Upper lobe of left lung (tissue), 6 donors: ENCODE measurements at regions not wholly inside any gene's neighbourhood (a gene's known extent, or its start where the extent isn't known, plus 50 kb on each side); places are given as distances from the start of the nearest gene placed in this dataset.

Experiments
- ATAC-seq, 2 donors: fragments of 200-7000 bp; cut with Tn5 transposase; one replicate each; pipeline ENCODE4 v1.9.1; 2022; ENCODE audit warnings: mild to moderate bottlenecking in 2 of 2, moderate library complexity in 2 of 2; ENCODE audit not compliant: low FRiP score in 2 of 2
- DNase-seq, 2 donors: peaks; one replicate each; pipeline ENCODE4 v3.0.0-alpha.2; 2019 to 2020
- H3K27ac ChIP-seq, 4 donors: fragments of 200-600 bp; sonication (generic); one replicate each; pipeline ENCODE4 v1.5.1; 2016 to 2019
- H3K27me3 ChIP-seq, 4 donors: fragments of 200-600 bp; sonication (generic); one replicate each; pipeline ENCODE4 v1.5.1; 2017 to 2019
- H3K36me3 ChIP-seq, 4 donors: fragments of 200-600 bp; sonication (generic); one replicate each; pipeline ENCODE4 v1.5.1; 2016 to 2019
- H3K4me1 ChIP-seq, 4 donors: fragments of 200-600 bp; sonication (generic); one replicate each; pipeline ENCODE4 v1.5.1; 2018 to 2019
- H3K4me3 ChIP-seq, 4 donors: fragments of 200-600 bp; sonication (generic); one replicate each; pipeline ENCODE4 v1.5.1; 2017 to 2019; ENCODE audit warnings: mild to moderate bottlenecking in 2 of 4, moderate library complexity in 1 of 4
- H3K9me3 ChIP-seq, 4 donors: fragments of 200-600 bp; sonication (generic); one replicate each; pipeline ENCODE4 v1.5.1; 2018 to 2019
- EP300 ChIP-seq, 4 donors: sonication (generic); formaldehyde crosslinking; IDR thresholded peaks; one replicate each; pipeline ENCODE4 v1.5.1; 2017; ENCODE audit warnings: antibody characterized with exemption in 4 of 4, control low read depth in 2 of 4
- POLR2A ChIP-seq, 4 donors: fragments of 450-650 bp; IDR thresholded peaks; one replicate each; pipeline ENCODE4 v1.5.1; 2016 to 2017; ENCODE audit warnings: antibody characterized with exemption in 4 of 4, mild to moderate bottlenecking in 2 of 4
- POLR2AphosphoS5 ChIP-seq, 2 donors: sonication (generic); formaldehyde crosslinking; IDR thresholded peaks; one replicate each; pipeline ENCODE4 v1.5.1; 2017; ENCODE audit warnings: antibody characterized with exemption in 2 of 2
- WGBS, 2 donors: methylation state at CpG; one replicate each; pipeline ENCODE4 v1.1.5; 2017 to 2018; 5-methylcytosine and 5-hydroxymethylcytosine counted together
- TF ChIP-seq, protein P1 (sequence below), 6 experiments: fragments of 450-650 bp in 4 of 6; fragments of 200-600 bp in 2 of 6; sonication (generic) in 2 of 6; IDR thresholded peaks; one replicate each; pipeline ENCODE4 v1.5.1; 2016 to 2019; ENCODE audit warnings: antibody characterized with exemption in 6 of 6
- donor health status: DM: no; HTN: no; CAD: no; lungs with moderate emphysema.
- donor health status: DM: no; HTN: yes; CAD: no; lungs with severe emphysema.

DNA sequence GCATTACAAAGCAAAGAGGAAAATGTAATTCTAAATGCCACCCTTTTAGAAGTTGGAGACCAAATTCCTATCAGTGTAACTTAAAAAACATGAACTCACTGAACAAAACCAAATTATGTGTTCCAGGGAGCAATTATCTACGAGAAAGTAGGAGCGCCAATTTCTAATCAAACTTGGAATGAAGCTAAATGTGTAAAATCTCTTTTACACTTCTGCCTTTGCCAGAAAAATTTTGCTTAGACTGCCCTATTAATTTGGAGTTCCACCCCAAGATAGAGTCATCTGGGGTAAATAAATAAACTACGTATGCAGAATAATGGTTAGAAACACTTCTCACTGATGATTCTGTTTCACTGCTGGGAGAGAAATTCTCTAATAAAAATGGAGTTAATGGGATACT is 825.6 kb downstream of the MTRR start:
- TF ChIP-seq POLR2A (IDR thresholded peaks at IDR 0.05) (no peak), EP300 (IDR thresholded peaks at IDR 0.05) (no peak), POLR2AphosphoS5 (IDR thresholded peaks at IDR 0.05) (no peak)
- TF ChIP-seq, protein P1, sequence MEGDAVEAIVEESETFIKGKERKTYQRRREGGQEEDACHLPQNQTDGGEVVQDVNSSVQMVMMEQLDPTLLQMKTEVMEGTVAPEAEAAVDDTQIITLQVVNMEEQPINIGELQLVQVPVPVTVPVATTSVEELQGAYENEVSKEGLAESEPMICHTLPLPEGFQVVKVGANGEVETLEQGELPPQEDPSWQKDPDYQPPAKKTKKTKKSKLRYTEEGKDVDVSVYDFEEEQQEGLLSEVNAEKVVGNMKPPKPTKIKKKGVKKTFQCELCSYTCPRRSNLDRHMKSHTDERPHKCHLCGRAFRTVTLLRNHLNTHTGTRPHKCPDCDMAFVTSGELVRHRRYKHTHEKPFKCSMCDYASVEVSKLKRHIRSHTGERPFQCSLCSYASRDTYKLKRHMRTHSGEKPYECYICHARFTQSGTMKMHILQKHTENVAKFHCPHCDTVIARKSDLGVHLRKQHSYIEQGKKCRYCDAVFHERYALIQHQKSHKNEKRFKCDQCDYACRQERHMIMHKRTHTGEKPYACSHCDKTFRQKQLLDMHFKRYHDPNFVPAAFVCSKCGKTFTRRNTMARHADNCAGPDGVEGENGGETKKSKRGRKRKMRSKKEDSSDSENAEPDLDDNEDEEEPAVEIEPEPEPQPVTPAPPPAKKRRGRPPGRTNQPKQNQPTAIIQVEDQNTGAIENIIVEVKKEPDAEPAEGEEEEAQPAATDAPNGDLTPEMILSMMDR (IDR thresholded peaks at IDR 0.05) = no peak
- Histone ChIP-seq H3K4me1 (no peaks in the 10 kb centered on the region), H3K9me3 (no peaks in the 10 kb centered on the region), H3K27me3 (no peaks in the 10 kb centered on the region), H3K36me3 (no peaks in the 10 kb centered on the region), H3K4me3 (no peak overlapping the region), H3K27ac (peak overlapping the region in 1 of 4 donors; percentile 57)
- no peak for DNase-seq
- 74 to 80% methylated on average over 3 of the region's 3 CpGs for WGBS, 2 donors
- ATAC-seq = no peak

DNA sequence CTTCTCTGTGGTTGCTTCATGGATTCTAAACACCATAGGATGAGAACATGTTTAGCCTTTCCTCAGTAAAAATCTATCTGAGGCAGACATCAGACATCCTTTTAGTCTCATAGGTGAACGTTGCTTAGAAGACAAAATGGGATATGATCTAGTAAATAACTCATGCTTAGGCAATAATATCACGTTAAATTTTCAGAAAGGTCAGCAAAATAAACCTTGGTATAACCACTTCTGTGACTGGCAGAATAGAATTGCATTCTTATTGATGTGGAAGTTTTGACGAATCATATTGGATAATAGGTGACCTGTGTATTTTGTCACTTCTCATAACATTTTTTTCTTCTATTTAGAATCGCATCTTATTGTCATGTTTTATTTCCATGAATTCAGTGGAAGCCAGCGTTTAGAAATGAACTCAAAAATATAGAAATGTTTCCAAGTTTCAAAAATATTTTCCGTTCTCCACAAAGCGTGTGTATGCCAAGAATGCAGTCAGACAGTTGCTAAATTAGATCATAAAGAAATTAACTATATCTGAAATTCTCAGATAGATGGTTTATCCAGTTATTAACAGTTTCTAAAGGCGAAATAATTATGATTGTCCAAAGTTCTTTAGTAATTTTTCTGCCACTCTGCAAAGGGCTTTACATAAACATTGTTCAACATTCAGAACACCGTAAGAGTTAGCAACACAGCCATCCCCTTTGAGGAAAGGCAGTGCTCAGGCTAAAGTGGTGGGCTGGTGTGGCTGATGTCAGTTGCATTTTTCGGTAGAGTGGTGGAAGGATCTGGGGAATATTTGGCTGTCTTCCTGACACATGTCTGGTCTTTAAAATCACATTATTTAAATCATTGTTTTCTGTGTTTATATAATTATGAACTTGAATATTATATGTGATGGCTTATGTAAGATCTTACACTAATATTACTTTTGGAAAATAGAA is 827.2 kb downstream of the MTRR start:
- H3K9me3 ChIP-seq = no peaks in the 10 kb centered on the region
- H3K36me3 ChIP-seq = no peaks in the 10 kb centered on the region
- DNase-seq (no peak), ATAC-seq (no peak)
- H3K4me3 ChIP-seq = no peak overlapping the region
- H3K27ac ChIP-seq = no peak overlapping the region
- no peaks in the 10 kb centered on the region for H3K27me3 ChIP-seq
- H3K4me1 ChIP-seq = no peaks in the 10 kb centered on the region
- no peak for TF ChIP-seq POLR2A (IDR thresholded peaks at IDR 0.05)
- no peak for TF ChIP-seq POLR2AphosphoS5 (IDR thresholded peaks at IDR 0.05)
- TF ChIP-seq, protein P1 (IDR thresholded peaks at IDR 0.05) = no peak
- TF ChIP-seq EP300 (IDR thresholded peaks at IDR 0.05) = no peak
- whole genome bisulfite sequencing, 2 donors = 60 to 67% methylated on average over 10 of the region's 10 CpGs

DNA sequence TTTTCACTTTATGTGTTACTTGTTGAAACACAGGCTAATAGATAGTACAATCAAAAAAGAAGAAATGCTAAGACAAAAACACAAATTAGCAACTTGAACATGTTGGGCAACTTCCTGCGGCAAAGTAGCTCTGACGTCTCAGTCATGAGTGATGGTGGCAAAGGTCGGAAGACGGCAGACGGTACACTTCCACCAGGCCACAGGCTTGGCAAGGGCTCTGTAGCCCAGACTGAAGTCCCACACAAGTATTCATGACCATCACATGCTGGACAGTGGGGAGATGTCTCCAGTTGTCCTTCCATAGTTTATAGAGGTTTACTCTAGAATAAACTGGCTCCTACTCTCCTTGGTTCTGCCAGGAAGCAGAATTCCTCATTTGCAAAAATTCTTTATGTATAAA is 831.3 kb downstream of the MTRR start:
- Histone ChIP-seq H3K27me3 (no peaks in the 10 kb centered on the region), H3K4me3 (no peak overlapping the region), H3K4me1 (no peaks in the 10 kb centered on the region), H3K9me3 (no peaks in the 10 kb centered on the region), H3K27ac (peak overlapping the region in 1 of 4 donors; percentile 46), H3K36me3 (no peaks in the 10 kb centered on the region)
- 63 to 76% methylated on average over 5 of the region's 5 CpGs for WGBS, 2 donors
- no peak for DNase-seq
- TF ChIP-seq POLR2AphosphoS5 (IDR thresholded peaks at IDR 0.05) (peak in 1 of 2 donors; percentile 28), POLR2A (IDR thresholded peaks at IDR 0.05) (no peak)
- peak in 1 of 2 donors; percentile 24 for ATAC-seq

DNA sequence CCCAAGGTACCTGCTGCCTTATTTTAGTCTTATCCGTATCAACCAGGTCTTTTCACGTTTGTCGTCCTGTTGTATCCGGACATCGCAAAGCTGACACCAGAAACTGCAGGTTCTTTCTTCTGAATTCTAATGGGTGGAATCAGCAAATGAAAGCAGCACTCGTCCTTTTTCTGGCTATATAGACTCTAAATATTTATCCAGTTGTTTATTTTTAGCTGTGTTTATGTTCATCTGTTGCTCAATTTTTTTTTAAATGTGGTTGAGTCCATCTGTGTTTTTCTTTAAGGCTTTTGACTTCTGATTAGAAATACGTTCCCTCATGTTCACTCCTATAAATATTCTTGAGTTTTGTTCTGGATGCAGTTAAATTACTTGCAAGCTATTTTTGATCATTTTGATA is 831.7 kb downstream of the MTRR start:
- WGBS, 2 donors = 61 to 63% methylated on average over 7 of the region's 7 CpGs
- TF ChIP-seq, protein P1 (IDR thresholded peaks at IDR 0.05) = no peak
- TF ChIP-seq POLR2AphosphoS5 (IDR thresholded peaks at IDR 0.05) (no peak), EP300 (IDR thresholded peaks at IDR 0.05) (no peak), POLR2A (IDR thresholded peaks at IDR 0.05) (no peak)
- ATAC-seq = no peak
- Histone ChIP-seq H3K27ac (peak overlapping the region in 1 of 4 donors; percentile 46), H3K9me3 (no peaks in the 10 kb centered on the region), H3K4me1 (no peaks in the 10 kb centered on the region), H3K36me3 (no peaks in the 10 kb centered on the region), H3K4me3 (no peak overlapping the region), H3K27me3 (no peaks in the 10 kb centered on the region)
- no peak for DNase-seq

DNA sequence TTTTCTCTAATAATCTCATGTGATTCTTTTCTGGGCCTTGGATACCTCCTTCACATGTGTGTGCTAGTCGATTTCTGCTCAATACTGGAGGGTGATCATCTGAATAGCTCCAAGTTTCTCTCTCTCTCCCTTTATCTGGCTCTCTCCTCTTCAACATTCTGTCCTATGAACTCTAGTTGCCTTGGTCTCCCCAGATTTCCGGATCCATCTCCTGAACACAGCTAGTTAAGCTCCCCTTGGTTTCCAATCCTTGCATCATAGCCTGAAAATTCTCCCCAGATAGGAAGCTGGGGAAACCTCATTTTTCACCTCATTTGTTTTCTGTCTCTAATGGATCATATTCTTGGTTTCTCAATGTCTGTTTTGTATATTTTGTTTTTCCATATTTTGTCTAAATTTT is 832.3 kb downstream of the MTRR start:
- Histone ChIP-seq H3K4me1 (no peaks in the 10 kb centered on the region), H3K27me3 (no peaks in the 10 kb centered on the region), H3K27ac (peak overlapping the region in 1 of 4 donors; percentile 46), H3K9me3 (no peaks in the 10 kb centered on the region), H3K36me3 (no peaks in the 10 kb centered on the region), H3K4me3 (no peak overlapping the region)
- TF ChIP-seq POLR2A (IDR thresholded peaks at IDR 0.05) = no peak
- TF ChIP-seq POLR2AphosphoS5 (IDR thresholded peaks at IDR 0.05) = no peak
- no peak for TF ChIP-seq EP300 (IDR thresholded peaks at IDR 0.05)
- TF ChIP-seq, protein P1 (IDR thresholded peaks at IDR 0.05) = no peak
- ATAC-seq (no peak), DNase-seq (no peak)
- 66 to 71% methylated on average over 2 of the region's 2 CpGs for WGBS, 2 donors
